GM12878 (cell line): ENCODE measurements at regions not wholly inside any gene's neighbourhood (a gene's known extent, or its start where the extent isn't known, plus 50 kb on each side); places are given as distances from the start of the nearest gene placed in this dataset.

Source experiments
- ASH2L ChIP-seq: fragments of 300-600, 200-600 bp; sonication (generic); IDR thresholded peaks from 2 replicates; pipeline ENCODE4 v1.6.1; 2017; ENCODE audit warnings: low read depth, mild to moderate bottlenecking, borderline replicate concordance
- BMI1 ChIP-seq: fragments of 450-650 bp; IDR thresholded peaks from 2 replicates; pipeline ENCODE4 v1.6.1; 2016; ENCODE audit warnings: mild to moderate bottlenecking, moderate library complexity, borderline replicate concordance
- CBX5 ChIP-seq: sonication (generic); IDR thresholded peaks from 2 replicates; pipeline ENCODE4 v1.6.1; 2016; ENCODE audit warnings: low read depth, moderate library complexity, mild to moderate bottlenecking, inconsistent platforms
- GATAD2B ChIP-seq: fragments of 450-650 bp; conservative IDR thresholded peaks from 2 replicates; pipeline ENCODE4 v1.6.1; 2017; ENCODE audit warnings: low read depth, mild to moderate bottlenecking, moderate library complexity
- MEF2B ChIP-seq: fragments of 450-650 bp; IDR thresholded peaks from 2 replicates; pipeline ENCODE4 v1.6.1; 2018; ENCODE audit warnings: mild to moderate bottlenecking, moderate library complexity; ENCODE audit not compliant: partially characterized antibody, poor library complexity, severe bottlenecking
- POLR2AphosphoS5 ChIP-seq: IDR thresholded peaks from 2 replicates; pipeline ENCODE4 v1.6.1; 2011; ENCODE audit warnings: mild to moderate bottlenecking, low read length, inconsistent platforms
- TARDBP ChIP-seq: IDR thresholded peaks from 2 replicates; pipeline ENCODE4 v1.6.1; 2016; ENCODE audit warnings: borderline replicate concordance
- YBX1 ChIP-seq: fragments of 450-650 bp; IDR thresholded peaks from 2 replicates; pipeline ENCODE4 v1.6.1; 2016; ENCODE audit warnings: antibody characterized with exemption
- TF ChIP-seq, protein P1 (sequence below): IDR thresholded peaks from 2 replicates; pipeline ENCODE4 v1.6.1; 2012; ENCODE audit warnings: low read length, inconsistent platforms
- TF ChIP-seq, protein P2 (sequence below): IDR thresholded peaks from 2 replicates; pipeline ENCODE4 v1.6.1; 2012; ENCODE audit warnings: mild to moderate bottlenecking, low read depth, low read length
- TF ChIP-seq, protein P3 (sequence below): fragments of 450-650 bp; IDR thresholded peaks from 2 replicates; pipeline ENCODE4 v1.6.1; 2017; ENCODE audit warnings: antibody characterized with exemption, mild to moderate bottlenecking, moderate library complexity
- TF ChIP-seq, protein P4 (sequence below): fragments of 450-650 bp; IDR thresholded peaks from 2 replicates; pipeline ENCODE4 v1.6.1; 2017; ENCODE audit warnings: mild to moderate bottlenecking
- TF ChIP-seq, protein P5 (sequence below): fragments of 450-650 bp; formaldehyde crosslinking; IDR thresholded peaks from 2 replicates; pipeline ENCODE4 v1.4.0; 2022; ENCODE audit warnings: mild to moderate bottlenecking, moderate library complexity
- TF ChIP-seq, protein P6 (sequence below): IDR thresholded peaks from 2 replicates; pipeline ENCODE4 v1.6.1; 2012; ENCODE audit warnings: low read depth, low read length, improper control_type of control experiment

DNA sequence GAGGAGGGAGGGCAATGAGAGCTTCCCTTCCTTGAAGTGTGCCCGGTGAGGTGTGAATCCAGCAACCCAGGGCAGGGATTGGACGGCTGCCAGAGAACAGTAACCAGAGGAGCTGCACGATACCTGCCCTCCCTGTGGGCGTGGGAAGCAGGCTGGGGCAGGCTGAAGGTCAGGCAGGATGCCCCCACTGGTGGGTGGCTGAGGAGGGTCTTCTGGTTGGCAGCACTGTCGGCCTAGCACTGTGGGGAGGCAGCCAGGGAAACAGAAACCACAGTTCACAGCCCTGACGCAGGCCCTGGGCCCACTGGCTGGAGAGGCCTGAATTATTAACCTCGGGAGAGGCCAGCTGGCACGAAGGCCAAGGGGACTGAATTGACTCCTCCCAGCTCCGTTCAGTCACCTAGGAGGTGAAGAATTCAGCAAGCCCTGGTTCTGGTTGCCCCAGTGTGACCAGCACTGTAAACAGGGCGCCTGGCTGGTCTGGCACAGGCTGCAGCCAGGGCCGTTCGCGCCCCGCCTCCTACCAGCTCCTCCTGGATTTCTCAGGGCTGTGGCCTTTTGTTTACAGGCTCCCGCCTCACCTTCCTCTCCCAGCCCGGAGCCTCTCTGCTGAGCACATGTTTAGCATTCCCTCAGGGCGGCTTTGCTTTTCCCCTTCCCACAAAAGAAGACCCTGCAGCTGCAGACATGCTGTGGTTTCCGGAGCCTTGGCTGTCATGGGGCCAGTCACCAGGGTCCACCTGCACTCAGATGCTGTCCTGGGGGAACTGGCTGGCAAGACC is 97.8 kb downstream of the B3GNT2 start (continued):
- TF ChIP-seq GATAD2B (peak; percentile 81), MEF2B (no peak), YBX1 (no peak), TARDBP (no peak), CBX5 (no peak), BMI1 (no peak), ASH2L (no peak), POLR2AphosphoS5 (no peak)
- TF ChIP-seq, protein P1, sequence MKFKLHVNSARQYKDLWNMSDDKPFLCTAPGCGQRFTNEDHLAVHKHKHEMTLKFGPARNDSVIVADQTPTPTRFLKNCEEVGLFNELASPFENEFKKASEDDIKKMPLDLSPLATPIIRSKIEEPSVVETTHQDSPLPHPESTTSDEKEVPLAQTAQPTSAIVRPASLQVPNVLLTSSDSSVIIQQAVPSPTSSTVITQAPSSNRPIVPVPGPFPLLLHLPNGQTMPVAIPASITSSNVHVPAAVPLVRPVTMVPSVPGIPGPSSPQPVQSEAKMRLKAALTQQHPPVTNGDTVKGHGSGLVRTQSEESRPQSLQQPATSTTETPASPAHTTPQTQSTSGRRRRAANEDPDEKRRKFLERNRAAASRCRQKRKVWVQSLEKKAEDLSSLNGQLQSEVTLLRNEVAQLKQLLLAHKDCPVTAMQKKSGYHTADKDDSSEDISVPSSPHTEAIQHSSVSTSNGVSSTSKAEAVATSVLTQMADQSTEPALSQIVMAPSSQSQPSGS = no peak
- TF ChIP-seq, protein P2, sequence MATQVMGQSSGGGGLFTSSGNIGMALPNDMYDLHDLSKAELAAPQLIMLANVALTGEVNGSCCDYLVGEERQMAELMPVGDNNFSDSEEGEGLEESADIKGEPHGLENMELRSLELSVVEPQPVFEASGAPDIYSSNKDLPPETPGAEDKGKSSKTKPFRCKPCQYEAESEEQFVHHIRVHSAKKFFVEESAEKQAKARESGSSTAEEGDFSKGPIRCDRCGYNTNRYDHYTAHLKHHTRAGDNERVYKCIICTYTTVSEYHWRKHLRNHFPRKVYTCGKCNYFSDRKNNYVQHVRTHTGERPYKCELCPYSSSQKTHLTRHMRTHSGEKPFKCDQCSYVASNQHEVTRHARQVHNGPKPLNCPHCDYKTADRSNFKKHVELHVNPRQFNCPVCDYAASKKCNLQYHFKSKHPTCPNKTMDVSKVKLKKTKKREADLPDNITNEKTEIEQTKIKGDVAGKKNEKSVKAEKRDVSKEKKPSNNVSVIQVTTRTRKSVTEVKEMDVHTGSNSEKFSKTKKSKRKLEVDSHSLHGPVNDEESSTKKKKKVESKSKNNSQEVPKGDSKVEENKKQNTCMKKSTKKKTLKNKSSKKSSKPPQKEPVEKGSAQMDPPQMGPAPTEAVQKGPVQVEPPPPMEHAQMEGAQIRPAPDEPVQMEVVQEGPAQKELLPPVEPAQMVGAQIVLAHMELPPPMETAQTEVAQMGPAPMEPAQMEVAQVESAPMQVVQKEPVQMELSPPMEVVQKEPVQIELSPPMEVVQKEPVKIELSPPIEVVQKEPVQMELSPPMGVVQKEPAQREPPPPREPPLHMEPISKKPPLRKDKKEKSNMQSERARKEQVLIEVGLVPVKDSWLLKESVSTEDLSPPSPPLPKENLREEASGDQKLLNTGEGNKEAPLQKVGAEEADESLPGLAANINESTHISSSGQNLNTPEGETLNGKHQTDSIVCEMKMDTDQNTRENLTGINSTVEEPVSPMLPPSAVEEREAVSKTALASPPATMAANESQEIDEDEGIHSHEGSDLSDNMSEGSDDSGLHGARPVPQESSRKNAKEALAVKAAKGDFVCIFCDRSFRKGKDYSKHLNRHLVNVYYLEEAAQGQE = no peak
- TF ChIP-seq, protein P3, sequence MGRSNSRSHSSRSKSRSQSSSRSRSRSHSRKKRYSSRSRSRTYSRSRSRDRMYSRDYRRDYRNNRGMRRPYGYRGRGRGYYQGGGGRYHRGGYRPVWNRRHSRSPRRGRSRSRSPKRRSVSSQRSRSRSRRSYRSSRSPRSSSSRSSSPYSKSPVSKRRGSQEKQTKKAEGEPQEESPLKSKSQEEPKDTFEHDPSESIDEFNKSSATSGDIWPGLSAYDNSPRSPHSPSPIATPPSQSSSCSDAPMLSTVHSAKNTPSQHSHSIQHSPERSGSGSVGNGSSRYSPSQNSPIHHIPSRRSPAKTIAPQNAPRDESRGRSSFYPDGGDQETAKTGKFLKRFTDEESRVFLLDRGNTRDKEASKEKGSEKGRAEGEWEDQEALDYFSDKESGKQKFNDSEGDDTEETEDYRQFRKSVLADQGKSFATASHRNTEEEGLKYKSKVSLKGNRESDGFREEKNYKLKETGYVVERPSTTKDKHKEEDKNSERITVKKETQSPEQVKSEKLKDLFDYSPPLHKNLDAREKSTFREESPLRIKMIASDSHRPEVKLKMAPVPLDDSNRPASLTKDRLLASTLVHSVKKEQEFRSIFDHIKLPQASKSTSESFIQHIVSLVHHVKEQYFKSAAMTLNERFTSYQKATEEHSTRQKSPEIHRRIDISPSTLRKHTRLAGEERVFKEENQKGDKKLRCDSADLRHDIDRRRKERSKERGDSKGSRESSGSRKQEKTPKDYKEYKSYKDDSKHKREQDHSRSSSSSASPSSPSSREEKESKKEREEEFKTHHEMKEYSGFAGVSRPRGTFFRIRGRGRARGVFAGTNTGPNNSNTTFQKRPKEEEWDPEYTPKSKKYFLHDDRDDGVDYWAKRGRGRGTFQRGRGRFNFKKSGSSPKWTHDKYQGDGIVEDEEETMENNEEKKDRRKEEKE = no peak
- TF ChIP-seq, protein P4, sequence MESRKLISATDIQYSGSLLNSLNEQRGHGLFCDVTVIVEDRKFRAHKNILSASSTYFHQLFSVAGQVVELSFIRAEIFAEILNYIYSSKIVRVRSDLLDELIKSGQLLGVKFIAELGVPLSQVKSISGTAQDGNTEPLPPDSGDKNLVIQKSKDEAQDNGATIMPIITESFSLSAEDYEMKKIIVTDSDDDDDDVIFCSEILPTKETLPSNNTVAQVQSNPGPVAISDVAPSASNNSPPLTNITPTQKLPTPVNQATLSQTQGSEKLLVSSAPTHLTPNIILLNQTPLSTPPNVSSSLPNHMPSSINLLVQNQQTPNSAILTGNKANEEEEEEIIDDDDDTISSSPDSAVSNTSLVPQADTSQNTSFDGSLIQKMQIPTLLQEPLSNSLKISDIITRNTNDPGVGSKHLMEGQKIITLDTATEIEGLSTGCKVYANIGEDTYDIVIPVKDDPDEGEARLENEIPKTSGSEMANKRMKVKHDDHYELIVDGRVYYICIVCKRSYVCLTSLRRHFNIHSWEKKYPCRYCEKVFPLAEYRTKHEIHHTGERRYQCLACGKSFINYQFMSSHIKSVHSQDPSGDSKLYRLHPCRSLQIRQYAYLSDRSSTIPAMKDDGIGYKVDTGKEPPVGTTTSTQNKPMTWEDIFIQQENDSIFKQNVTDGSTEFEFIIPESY = peak; percentile 71; the same call in 1 of the 2 replicates
- TF ChIP-seq, protein P5, sequence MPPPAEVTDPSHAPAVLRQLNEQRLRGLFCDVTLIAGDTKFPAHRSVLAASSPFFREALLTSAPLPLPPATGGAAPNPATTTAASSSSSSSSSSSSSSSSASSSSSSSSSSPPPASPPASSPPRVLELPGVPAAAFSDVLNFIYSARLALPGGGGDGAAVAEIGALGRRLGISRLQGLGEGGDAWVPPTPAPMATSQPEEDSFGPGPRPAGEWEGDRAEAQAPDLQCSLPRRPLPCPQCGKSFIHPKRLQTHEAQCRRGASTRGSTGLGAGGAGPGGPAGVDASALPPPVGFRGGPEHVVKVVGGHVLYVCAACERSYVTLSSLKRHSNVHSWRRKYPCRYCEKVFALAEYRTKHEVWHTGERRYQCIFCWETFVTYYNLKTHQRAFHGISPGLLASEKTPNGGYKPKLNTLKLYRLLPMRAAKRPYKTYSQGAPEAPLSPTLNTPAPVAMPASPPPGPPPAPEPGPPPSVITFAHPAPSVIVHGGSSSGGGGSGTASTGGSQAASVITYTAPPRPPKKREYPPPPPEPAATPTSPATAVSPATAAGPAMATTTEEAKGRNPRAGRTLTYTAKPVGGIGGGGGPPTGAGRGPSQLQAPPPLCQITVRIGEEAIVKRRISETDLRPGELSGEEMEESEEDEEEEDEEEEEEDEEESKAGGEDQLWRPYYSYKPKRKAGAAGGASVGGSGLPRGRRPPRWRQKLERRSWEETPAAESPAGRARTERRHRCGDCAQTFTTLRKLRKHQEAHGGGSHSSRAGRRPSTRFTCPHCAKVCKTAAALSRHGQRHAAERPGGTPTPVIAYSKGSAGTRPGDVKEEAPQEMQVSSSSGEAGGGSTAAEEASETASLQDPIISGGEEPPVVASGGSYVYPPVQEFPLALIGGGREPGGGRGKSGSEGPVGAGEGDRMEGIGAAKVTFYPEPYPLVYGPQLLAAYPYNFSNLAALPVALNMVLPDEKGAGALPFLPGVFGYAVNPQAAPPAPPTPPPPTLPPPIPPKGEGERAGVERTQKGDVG (CRISPR knock-in tag) = no peak
- TF ChIP-seq, protein P6, sequence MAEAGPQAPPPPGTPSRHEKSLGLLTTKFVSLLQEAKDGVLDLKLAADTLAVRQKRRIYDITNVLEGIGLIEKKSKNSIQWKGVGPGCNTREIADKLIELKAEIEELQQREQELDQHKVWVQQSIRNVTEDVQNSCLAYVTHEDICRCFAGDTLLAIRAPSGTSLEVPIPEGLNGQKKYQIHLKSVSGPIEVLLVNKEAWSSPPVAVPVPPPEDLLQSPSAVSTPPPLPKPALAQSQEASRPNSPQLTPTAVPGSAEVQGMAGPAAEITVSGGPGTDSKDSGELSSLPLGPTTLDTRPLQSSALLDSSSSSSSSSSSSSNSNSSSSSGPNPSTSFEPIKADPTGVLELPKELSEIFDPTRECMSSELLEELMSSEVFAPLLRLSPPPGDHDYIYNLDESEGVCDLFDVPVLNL = no peak
